ENCODE measurements at regions not wholly inside any gene's neighbourhood (a gene's known extent, or its start where the extent isn't known, plus 50 kb on each side); places are given as distances from the start of the nearest gene placed in this dataset.

DNA sequence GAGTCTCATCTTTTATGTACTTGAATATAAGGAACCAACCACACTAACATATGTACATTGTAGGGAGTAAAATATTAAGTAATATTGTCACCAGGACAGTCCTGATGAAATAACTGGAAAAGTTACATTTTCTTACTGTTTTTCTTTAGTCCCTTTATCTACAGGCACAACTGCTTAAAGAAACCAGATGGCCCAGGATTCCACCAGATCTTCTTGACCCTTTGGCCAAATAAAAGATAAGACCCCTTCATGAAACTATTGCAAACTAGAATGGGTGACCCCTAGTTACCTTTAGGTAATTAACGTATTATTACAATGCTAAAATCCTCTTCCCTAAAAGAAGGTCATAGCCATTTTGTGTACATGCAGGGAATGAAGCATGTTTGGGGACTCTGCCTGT lies 106.3 kb upstream of the FTMT start:
- intact Hi-C loops (cut with micrococcal nuclease; ENCODE audit: unreplicated experiment) = no loop called here
- POLR2A ChIA-PET = no interaction called here
- FAIRE-seq = no peak
- CTCF ChIA-PET (ENCODE audit: low intra/inter-chr PET ratio, low total read pairs) = no interaction called here
- in situ Hi-C loops (cut with HindIII; ENCODE audit: extremely low pct_ligation_motif_present, low pct_unique_long_range_greater_than_20kb) = no loop called here
- H3K4me1 ChIP-seq (ENCODE audit: insufficient read depth, low read length) = no peaks in the 10 kb centered on the region
- no peaks in the 10 kb centered on the region for H3K9me3 ChIP-seq (ENCODE audit: low read length)
- no peaks in the 10 kb centered on the region for H3K27me3 ChIP-seq (ENCODE audit: control insufficient read depth in 1 of 2, insufficient read depth in 2 of 2, low read length in 2 of 2)
- WGBS (ENCODE audit: low lambda C conversion rate) = 0% methylated on average over 1 of the region's 1 CpG
- no peak overlapping the region for H3K4me2 ChIP-seq (ENCODE audit: low read depth, low read length)
- no peaks in the 10 kb centered on the region for H3K79me2 ChIP-seq (ENCODE audit: insufficient read depth, low read length)
- H3K9ac ChIP-seq (ENCODE audit: insufficient read depth, low read depth, low read length) = no peak overlapping the region
- no peak overlapping the region for H3K4me3 ChIP-seq (replicated peaks in 1 of 3; ENCODE audit: insufficient read depth in 1 of 3, low read depth in 2 of 3, low read length in 3 of 3)
- H4K20me1 ChIP-seq (ENCODE audit: insufficient read depth, low read length) = no peaks in the 10 kb centered on the region
- no peaks in the 10 kb centered on the region for H3K36me3 ChIP-seq (replicated peaks in 1 of 2; ENCODE audit: control insufficient read depth in 1 of 2, insufficient read depth in 2 of 2, low read length in 2 of 2)
- DNase-seq (ENCODE audit: low spot score) = no peak
- no peak overlapping the region for H3K27ac ChIP-seq (ENCODE audit: extremely low read length, insufficient read depth, low read length)
- TF ChIP-seq ZNF710 (CRISPR knock-in tag; IDR thresholded peaks at IDR 0.05; ENCODE audit: borderline replicate concordance) (no peak), MBD4 (IDR thresholded peaks at IDR 0.05; ENCODE audit: borderline replicate concordance, low read length) (no peak), SRSF1 (optimal IDR thresholded peaks at IDR 0.05; ENCODE audit: low read depth, low read length) (no peak), SRY (CRISPR knock-in tag; IDR thresholded peaks at IDR 0.05) (no peak), ZNF576 (CRISPR knock-in tag; IDR thresholded peaks at IDR 0.05) (no peak)
- TF ChIP-seq, protein P1, sequence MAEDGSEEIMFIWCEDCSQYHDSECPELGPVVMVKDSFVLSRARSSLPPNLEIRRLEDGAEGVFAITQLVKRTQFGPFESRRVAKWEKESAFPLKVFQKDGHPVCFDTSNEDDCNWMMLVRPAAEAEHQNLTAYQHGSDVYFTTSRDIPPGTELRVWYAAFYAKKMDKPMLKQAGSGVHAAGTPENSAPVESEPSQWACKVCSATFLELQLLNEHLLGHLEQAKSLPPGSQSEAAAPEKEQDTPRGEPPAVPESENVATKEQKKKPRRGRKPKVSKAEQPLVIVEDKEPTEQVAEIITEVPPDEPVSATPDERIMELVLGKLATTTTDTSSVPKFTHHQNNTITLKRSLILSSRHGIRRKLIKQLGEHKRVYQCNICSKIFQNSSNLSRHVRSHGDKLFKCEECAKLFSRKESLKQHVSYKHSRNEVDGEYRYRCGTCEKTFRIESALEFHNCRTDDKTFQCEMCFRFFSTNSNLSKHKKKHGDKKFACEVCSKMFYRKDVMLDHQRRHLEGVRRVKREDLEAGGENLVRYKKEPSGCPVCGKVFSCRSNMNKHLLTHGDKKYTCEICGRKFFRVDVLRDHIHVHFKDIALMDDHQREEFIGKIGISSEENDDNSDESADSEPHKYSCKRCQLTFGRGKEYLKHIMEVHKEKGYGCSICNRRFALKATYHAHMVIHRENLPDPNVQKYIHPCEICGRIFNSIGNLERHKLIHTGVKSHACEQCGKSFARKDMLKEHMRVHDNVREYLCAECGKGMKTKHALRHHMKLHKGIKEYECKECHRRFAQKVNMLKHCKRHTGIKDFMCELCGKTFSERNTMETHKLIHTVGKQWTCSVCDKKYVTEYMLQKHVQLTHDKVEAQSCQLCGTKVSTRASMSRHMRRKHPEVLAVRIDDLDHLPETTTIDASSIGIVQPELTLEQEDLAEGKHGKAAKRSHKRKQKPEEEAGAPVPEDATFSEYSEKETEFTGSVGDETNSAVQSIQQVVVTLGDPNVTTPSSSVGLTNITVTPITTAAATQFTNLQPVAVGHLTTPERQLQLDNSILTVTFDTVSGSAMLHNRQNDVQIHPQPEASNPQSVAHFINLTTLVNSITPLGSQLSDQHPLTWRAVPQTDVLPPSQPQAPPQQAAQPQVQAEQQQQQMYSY (CRISPR knock-in tag; IDR thresholded peaks at IDR 0.05) = no peak
- no peak for ATAC-seq
- BruUV-seq (replicated peaks) = no TSS peak
- H2AFZ ChIP-seq (ENCODE audit: low read length) = no peak overlapping the region
